ELR (cell line): ENCODE measurements at regions not wholly inside any gene's neighbourhood (a gene's known extent, or its start where the extent isn't known, plus 50 kb on each side); places are given as distances from the start of the nearest gene placed in this dataset.

Experiments
- DNase-seq: peaks from one replicate; pipeline ENCODE4 v3.0.0-alpha.2; 2015; ENCODE audit warnings: low read depth

- no peak for DNase-seq
These were observed 101.6 kb upstream of the EPHA6 start for GRCh38 chr3:96712792-96713191.

GRCh38 chr3:96719921-96720320, 94.5 kb upstream of the EPHA6 start:
- DNase-seq: no peak

GRCh38 chr3:96731031-96731430, 83.4 kb upstream of the EPHA6 start:
- DNase-seq: no peak

GRCh38 chr3:96734273-96735009, 80.0 kb upstream of the EPHA6 start:
- DNase-seq: no peak

- DNase-seq: no peak
These were observed 66.3 kb upstream of the EPHA6 start for GRCh38 chr3:96748139-96748538.

GRCh38 chr3:96750094-96750767, 64.2 kb upstream of the EPHA6 start:
- DNase-seq: no peak

GRCh38 chr3:96753124-96753523, 61.3 kb upstream of the EPHA6 start:
- DNase-seq: no peak

GRCh38 chr3:96754128-96754527, 60.3 kb upstream of the EPHA6 start:
- no peak for DNase-seq

- no peak for DNase-seq
These were observed 58.9 kb upstream of the EPHA6 start for GRCh38 chr3:96755519-96755918.

GRCh38 chr3:96756516-96756915, 57.9 kb upstream of the EPHA6 start:
- no peak for DNase-seq

- DNase-seq: no peak
These were observed 53.4 kb upstream of the EPHA6 start for GRCh38 chr3:96760956-96761355.
